Body of pancreas (tissue), 4 donors: ENCODE measurements at regions not wholly inside any gene's neighbourhood (a gene's known extent, or its start where the extent isn't known, plus 50 kb on each side); places are given as distances from the start of the nearest gene placed in this dataset.

Source experiments
- ATAC-seq: fragments of 150-250 bp; one replicate; pipeline ENCODE4 v1.9.1; 2016
- DNase-seq, 4 donors: peaks; one replicate each; pipeline ENCODE4 v3.0.0-alpha.2; 2019
- H3K27ac ChIP-seq, 4 donors: fragments of 200-600 bp; sonication (generic); 1 replicate in 3 of 4; 2 replicates in 1 of 4; pipeline versions ENCODE4 v1.5.1 to v1.6.1; 2016 to 2019; ENCODE audit warnings: mild to moderate bottlenecking in 1 of 4, mixed read lengths in 1 of 4, moderate library complexity in 1 of 4
- H3K27me3 ChIP-seq, 2 donors: fragments of 200-600 bp; sonication (generic); one replicate each; pipeline ENCODE4 v1.6.0; 2016; ENCODE audit warnings: mild to moderate bottlenecking in 1 of 2
- H3K36me3 ChIP-seq, 2 donors: fragments of 200-600 bp; sonication (generic); replicated peaks in 1 of 2; 2 replicates each; pipeline ENCODE4 v1.5.1; 2016; ENCODE audit warnings: low read depth in 2 of 2; ENCODE audit not compliant: insufficient read depth in 1 of 2
- H3K4me1 ChIP-seq: fragments of 200-600 bp; sonication (generic); one replicate; pipeline ENCODE4 v1.6.0; 2016
- H3K4me3 ChIP-seq, 2 donors: fragments of 200-600 bp; sonication (generic); 1 replicate in 1 of 2; 2 replicates in 1 of 2; pipeline ENCODE4 v1.5.1; 2016 to 2019
- H3K9me3 ChIP-seq, 3 donors: fragments of 200-600 bp; sonication (generic); 1 replicate in 2 of 3; 2 replicates in 1 of 3; pipeline ENCODE4 v1.5.1; 2016
- CTCF ChIP-seq, 7 experiments: fragments of 450-650 bp in 4 of 7; fragments of 200-600 bp in 3 of 7; sonication (generic) in 3 of 7; IDR thresholded peaks; one replicate each; pipeline ENCODE4 v1.5.1; 2016 to 2019; ENCODE audit warnings: antibody characterized with exemption in 7 of 7
- POLR2A ChIP-seq, 3 donors: fragments of 450-650 bp; IDR thresholded peaks; one replicate each; pipeline ENCODE4 v1.6.1; 2016; ENCODE audit warnings: antibody characterized with exemption in 3 of 3, mild to moderate bottlenecking in 2 of 3
- WGBS, 2 donors: methylation state at CpG; one replicate each; pipeline ENCODE4 v1.1.5; 2017; 5-methylcytosine and 5-hydroxymethylcytosine counted together
- intact Hi-C: fragments of 100-400 bp; cut with DNase I; formaldehyde crosslinking; loops from one replicate; pipeline ENCODE4 v1.15.1; 2023

- DNase-seq (no peak), ATAC-seq (no peak)
- Histone ChIP-seq H3K27me3 (no peaks in the 10 kb centered on the region), H3K27ac (no peak overlapping the region), H3K9me3 (no peaks in the 10 kb centered on the region), H3K36me3 (no peaks in the 10 kb centered on the region), H3K4me1 (no peaks in the 10 kb centered on the region), H3K4me3 (no peak overlapping the region)
- intact Hi-C loops, result no loop called here
- TF ChIP-seq POLR2A (IDR thresholded peaks at IDR 0.05) (no peak), CTCF (IDR thresholded peaks at IDR 0.05) (no peak)
- 57 to 58% methylated on average over 7 of the region's 7 CpGs for WGBS, 2 donors
These were observed 843.4 kb downstream of the TMEM182 start for GRCh38 chr2:103605071-103605780.

DNA sequence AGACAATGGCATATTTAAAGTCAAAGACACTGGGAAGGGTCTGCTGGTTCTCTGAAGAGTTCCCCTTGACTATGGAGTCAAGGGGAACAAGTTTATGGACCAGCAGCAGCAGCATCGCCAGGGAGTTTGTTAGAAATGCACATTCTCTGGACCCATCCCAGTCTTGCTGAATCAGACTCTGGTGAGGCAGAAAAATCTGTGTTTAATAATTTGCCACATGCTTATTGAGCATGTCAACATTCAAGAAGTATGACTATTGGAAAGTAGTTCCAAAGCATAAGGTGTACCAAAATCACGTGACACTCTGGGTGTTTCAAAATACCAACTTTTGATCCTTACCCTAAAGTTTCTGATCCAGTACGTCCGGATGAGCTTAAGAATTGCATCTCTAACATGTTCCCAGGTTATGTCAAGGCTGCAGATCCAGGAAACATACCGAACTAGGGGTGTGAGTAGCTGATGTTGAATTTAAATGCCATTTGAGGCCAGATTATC is 853.8 kb downstream of the TMEM182 start:
- H3K36me3 ChIP-seq, result no peaks in the 10 kb centered on the region
- intact Hi-C loops, result no loop called here

GRCh38 chr2:103616891-103617290 is 855.1 kb downstream of the TMEM182 start:
- DNase-seq (no peak), ATAC-seq (no peak)
- Histone ChIP-seq H3K27me3 (no peaks in the 10 kb centered on the region), H3K27ac (no peak overlapping the region), H3K4me3 (no peak overlapping the region), H3K36me3 (no peaks in the 10 kb centered on the region), H3K9me3 (peaks cover 0 to 7% (median 0%) of the 10 kb centered on the region in 3 donors), H3K4me1 (no peaks in the 10 kb centered on the region)
- intact Hi-C loops, result no loop called here
- TF ChIP-seq POLR2A (IDR thresholded peaks at IDR 0.05) (no peak), CTCF (IDR thresholded peaks at IDR 0.05) (no peak)
- 72 to 83% methylated on average over 4 of the region's 4 CpGs for WGBS, 2 donors

More for the DNA sequence above, 853.8 kb downstream of the TMEM182 start:
- WGBS, 2 donors, result 53 to 63% methylated on average over 5 of the region's 5 CpGs
- no peaks in the 10 kb centered on the region for H3K4me1 ChIP-seq
- no peaks in the 10 kb centered on the region for H3K27me3 ChIP-seq
- H3K4me3 ChIP-seq, result no peak overlapping the region
- DNase-seq (no peak), ATAC-seq (no peak)
- H3K27ac ChIP-seq, result no peak overlapping the region
- H3K9me3 ChIP-seq, result peaks cover 0 to 3% (median 0%) of the 10 kb centered on the region in 3 donors
- no peak for TF ChIP-seq POLR2A (IDR thresholded peaks at IDR 0.05)
- no peak for TF ChIP-seq CTCF (IDR thresholded peaks at IDR 0.05)

GRCh38 chr2:103618112-103618511 is 856.3 kb downstream of the TMEM182 start:
- Histone ChIP-seq H3K36me3 (no peaks in the 10 kb centered on the region), H3K4me3 (no peak overlapping the region), H3K9me3 (peaks cover 0 to 7% (median 0%) of the 10 kb centered on the region in 3 donors), H3K27me3 (no peaks in the 10 kb centered on the region), H3K27ac (no peak overlapping the region), H3K4me1 (no peaks in the 10 kb centered on the region)
- TF ChIP-seq POLR2A (IDR thresholded peaks at IDR 0.05), result no peak
- no peak for TF ChIP-seq CTCF (IDR thresholded peaks at IDR 0.05)
- ATAC-seq, result no peak
- intact Hi-C loops, result no loop called here
- DNase-seq, result no peak
- 57 to 64% methylated on average over 2 of the region's 2 CpGs for WGBS, 2 donors

GRCh38 chr2:103627301-103627700 is 865.5 kb downstream of the TMEM182 start:
- H3K9me3 ChIP-seq, result peaks cover 0 to 3% (median 0%) of the 10 kb centered on the region in 3 donors
- H3K27me3 ChIP-seq, result no peaks in the 10 kb centered on the region
- TF ChIP-seq CTCF (IDR thresholded peaks at IDR 0.05) (no peak), POLR2A (IDR thresholded peaks at IDR 0.05) (no peak)
- DNase-seq (no peak), ATAC-seq (no peak)
- no peak overlapping the region for H3K4me3 ChIP-seq
- H3K4me1 ChIP-seq, result no peaks in the 10 kb centered on the region
- no peaks in the 10 kb centered on the region for H3K36me3 ChIP-seq
- intact Hi-C loops, result no loop called here
- 20 to 21% methylated on average over 1 of the region's 1 CpG for WGBS, 2 donors
- no peak overlapping the region for H3K27ac ChIP-seq
